Peyer's patch (tissue), 4 donors: ENCODE measurements at regions not wholly inside any gene's neighbourhood (a gene's known extent, or its start where the extent isn't known, plus 50 kb on each side); places are given as distances from the start of the nearest gene placed in this dataset.

Experiments used
- CTCF ChIP-seq, 6 experiments: fragments of 450-650 bp in 4 of 6; fragments of 200-600 bp in 2 of 6; sonication (generic) in 1 of 6; IDR thresholded peaks; one replicate each; pipeline ENCODE4 v1.5.1; 2017 to 2019; ENCODE audit warnings: antibody characterized with exemption in 6 of 6, mild to moderate bottlenecking in 3 of 6, moderate library complexity in 1 of 6
- POLR2A ChIP-seq, 2 donors: fragments of 450-650 bp; IDR thresholded peaks; one replicate each; pipeline ENCODE4 v1.5.1; 2017; ENCODE audit warnings: antibody characterized with exemption in 2 of 2, mild to moderate bottlenecking in 2 of 2, moderate library complexity in 2 of 2

GRCh38 chr11:29166306-29166705, 850.5 kb downstream of the KCNA4 start:
- no peak for TF ChIP-seq CTCF (IDR thresholded peaks at IDR 0.05)
- no peak for TF ChIP-seq POLR2A (IDR thresholded peaks at IDR 0.05)
